Esophagus muscularis mucosa (tissue), 3 donors: ENCODE measurements at regions not wholly inside any gene's neighbourhood (a gene's known extent, or its start where the extent isn't known, plus 50 kb on each side); places are given as distances from the start of the nearest gene placed in this dataset.

ENCODE experiments used
- POLR2AphosphoS5 ChIP-seq, 2 donors: sonication (generic); formaldehyde crosslinking; IDR thresholded peaks; one replicate each; pipeline ENCODE4 v1.6.1; 2017; ENCODE audit warnings: antibody characterized with exemption in 2 of 2
- TF ChIP-seq, protein P1 (sequence below), 3 experiments: fragments of 200-600 bp in 2 of 3; fragments of 450-650 bp in 1 of 3; sonication (generic) in 2 of 3; IDR thresholded peaks; one replicate each; pipeline ENCODE4 v1.5.1; 2017 to 2019; ENCODE audit warnings: antibody characterized with exemption in 3 of 3, mild to moderate bottlenecking in 2 of 3, moderate library complexity in 1 of 3

DNA sequence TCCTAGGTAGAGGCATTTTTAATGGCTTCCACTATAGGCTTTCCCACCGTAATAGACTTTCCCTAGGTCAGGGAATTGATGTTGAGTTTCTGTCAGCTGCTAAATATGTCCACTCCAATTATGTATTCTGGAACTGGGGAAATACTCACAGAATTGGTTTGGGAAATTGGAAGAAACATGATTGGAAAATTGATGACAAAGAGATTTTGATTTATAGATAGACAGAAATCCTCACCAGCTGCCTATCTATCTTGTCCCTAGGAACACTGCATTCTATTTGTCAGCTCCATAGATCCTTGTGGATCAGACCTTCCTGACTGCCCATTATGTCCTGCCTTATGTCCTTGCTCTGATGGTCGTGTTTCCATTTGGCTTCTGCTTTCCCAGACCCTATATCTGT, 75.6 kb upstream of the TNIK start:
- TF ChIP-seq, protein P1, sequence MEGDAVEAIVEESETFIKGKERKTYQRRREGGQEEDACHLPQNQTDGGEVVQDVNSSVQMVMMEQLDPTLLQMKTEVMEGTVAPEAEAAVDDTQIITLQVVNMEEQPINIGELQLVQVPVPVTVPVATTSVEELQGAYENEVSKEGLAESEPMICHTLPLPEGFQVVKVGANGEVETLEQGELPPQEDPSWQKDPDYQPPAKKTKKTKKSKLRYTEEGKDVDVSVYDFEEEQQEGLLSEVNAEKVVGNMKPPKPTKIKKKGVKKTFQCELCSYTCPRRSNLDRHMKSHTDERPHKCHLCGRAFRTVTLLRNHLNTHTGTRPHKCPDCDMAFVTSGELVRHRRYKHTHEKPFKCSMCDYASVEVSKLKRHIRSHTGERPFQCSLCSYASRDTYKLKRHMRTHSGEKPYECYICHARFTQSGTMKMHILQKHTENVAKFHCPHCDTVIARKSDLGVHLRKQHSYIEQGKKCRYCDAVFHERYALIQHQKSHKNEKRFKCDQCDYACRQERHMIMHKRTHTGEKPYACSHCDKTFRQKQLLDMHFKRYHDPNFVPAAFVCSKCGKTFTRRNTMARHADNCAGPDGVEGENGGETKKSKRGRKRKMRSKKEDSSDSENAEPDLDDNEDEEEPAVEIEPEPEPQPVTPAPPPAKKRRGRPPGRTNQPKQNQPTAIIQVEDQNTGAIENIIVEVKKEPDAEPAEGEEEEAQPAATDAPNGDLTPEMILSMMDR (IDR thresholded peaks at IDR 0.05), result no peak
- no peak for TF ChIP-seq POLR2AphosphoS5 (IDR thresholded peaks at IDR 0.05)
